ENCODE measurements at regions not wholly inside any gene's neighbourhood (a gene's known extent, or its start where the extent isn't known, plus 50 kb on each side); places are given as distances from the start of the nearest gene placed in this dataset.
"Not testable (repeated sequence)": the region's sequence is repeated elsewhere in the genome, so short reads cannot be mapped to it uniquely, and the experiment has no call there.

DNA sequence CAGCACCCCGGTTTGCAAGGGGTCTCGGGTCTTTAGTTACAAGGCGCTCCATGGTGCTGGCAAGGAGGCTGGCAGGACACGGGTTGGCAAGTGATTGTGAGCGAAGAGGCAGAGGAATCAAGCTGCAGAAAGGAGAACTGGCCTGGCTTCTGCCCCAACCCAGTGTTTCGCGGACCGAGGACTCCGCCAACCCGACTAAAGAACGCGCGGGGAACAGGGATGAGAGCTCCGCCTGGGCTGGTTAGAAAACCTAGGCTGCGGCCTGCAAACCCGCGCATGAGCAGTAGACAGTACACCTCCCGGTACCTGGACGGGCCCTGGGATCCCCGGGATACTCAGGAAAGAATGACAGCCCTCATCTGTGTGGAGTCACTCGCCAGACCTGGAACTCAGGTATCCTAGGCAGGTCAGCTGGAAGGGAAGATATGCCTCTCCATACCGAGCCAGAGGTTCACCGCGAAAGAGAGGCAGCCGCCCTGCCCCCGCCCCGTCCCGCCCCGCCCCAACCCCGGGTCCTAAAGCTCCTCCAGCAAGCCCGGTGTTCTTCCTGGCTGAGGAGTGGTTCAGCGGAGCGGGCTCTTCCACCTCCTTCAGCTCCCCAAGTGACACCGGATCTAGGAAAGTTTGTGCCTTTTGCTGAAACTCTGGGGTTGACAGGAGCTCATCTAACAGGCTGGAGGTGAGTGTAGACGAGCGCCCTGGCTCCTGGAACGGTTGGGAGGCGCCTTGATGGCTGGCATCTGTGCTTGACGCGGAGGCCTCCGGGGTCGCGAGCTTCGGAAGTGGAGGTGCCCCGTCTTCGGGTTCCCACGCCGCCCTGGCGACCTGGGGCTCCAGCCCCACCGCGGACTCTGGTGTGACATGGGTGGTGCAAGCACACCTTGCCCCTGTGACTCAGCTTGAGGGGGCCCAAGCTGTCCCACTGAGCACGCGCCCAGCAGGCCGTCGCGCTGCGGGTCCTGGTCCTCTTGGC lies 1847.3 kb upstream of the DEFB115 start:
- Mint-ChIP-seq H3K27ac (ENCODE audit: unreplicated experiment) (no peak overlapping the region), H3K27me3 (ENCODE audit: low read depth) (no peaks in the 10 kb centered on the region), H3K4me3 (no peak overlapping the region), H3K9me3 (peaks cover 11% of the 10 kb centered on the region), H3K4me1 (no peaks in the 10 kb centered on the region), H3K36me3 (ENCODE audit: low read depth) (peaks cover 10% of the 10 kb centered on the region)
- no peak for DNase-seq (ENCODE audit: low read depth, low spot score)
- TF ChIP-seq, protein P1, sequence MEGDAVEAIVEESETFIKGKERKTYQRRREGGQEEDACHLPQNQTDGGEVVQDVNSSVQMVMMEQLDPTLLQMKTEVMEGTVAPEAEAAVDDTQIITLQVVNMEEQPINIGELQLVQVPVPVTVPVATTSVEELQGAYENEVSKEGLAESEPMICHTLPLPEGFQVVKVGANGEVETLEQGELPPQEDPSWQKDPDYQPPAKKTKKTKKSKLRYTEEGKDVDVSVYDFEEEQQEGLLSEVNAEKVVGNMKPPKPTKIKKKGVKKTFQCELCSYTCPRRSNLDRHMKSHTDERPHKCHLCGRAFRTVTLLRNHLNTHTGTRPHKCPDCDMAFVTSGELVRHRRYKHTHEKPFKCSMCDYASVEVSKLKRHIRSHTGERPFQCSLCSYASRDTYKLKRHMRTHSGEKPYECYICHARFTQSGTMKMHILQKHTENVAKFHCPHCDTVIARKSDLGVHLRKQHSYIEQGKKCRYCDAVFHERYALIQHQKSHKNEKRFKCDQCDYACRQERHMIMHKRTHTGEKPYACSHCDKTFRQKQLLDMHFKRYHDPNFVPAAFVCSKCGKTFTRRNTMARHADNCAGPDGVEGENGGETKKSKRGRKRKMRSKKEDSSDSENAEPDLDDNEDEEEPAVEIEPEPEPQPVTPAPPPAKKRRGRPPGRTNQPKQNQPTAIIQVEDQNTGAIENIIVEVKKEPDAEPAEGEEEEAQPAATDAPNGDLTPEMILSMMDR (conservative IDR thresholded peaks at IDR 0.05): no peak

DNA sequence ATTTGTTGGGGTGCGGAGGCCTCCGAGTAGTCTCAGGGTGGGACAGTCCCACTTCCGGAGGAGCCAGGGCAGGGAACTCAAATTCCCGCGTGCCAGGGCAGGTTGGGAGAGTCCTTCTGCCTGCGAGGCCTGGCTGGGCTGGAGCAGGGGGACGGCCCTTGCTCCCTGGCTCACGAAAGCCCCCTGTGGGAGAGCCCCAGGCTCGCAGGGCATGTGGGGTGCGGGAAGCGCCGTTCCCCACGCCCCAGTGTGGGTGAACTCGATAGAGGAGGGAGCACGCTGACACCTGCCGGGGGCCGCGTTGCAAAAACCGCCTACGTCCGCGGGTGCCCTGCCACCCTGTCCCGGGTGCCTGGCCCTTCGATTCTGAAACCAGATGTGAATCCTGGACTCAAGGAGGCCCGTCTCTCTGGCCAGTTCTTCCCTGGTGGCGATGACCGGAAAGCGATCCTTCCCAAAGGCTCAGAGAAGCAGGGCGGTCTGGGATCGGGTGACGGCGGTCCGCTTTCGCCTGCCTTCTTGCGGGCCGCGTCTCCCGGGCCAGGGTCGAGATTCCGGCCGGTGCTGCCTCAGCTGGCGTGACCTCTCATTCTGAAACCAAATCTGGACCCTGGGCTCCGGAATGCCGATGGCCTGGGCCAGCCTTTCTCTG lies 1846.5 kb upstream of the DEFB115 start:
- Mint-ChIP-seq H3K27me3 (ENCODE audit: low read depth) (no peaks in the 10 kb centered on the region), H3K27ac (ENCODE audit: unreplicated experiment) (no peak overlapping the region), H3K9me3 (peaks cover 11% of the 10 kb centered on the region), H3K36me3 (ENCODE audit: low read depth) (peaks cover 10% of the 10 kb centered on the region), H3K4me3 (no peak overlapping the region), H3K4me1 (no peaks in the 10 kb centered on the region)
- TF ChIP-seq, protein P1 (conservative IDR thresholded peaks at IDR 0.05): no peak
- DNase-seq (ENCODE audit: low read depth, low spot score): no peak

DNA sequence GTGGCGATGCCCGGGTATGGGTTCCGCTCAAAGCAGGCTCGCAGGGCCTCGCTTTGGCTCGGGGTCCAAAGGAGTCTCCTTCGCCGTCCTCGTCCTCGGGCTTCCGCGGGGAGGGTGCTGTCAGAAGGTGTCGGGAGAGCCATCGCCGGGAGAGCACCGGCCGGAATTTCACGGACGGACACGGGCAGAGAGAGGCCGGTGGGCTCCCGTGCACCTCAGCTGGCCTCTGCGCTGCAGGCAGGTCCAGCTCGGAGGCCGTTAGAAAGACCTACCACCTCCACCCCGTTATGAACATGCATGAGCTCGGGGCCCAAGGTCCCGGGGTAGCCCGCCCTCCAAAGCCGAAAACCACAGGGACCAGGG lies 1846.0 kb upstream of the DEFB115 start:
- not testable (repeated sequence) for H3K4me1 Mint-ChIP-seq; H3K27me3 Mint-ChIP-seq (ENCODE audit: low read depth); DNase-seq (ENCODE audit: low read depth, low spot score); H3K4me3 Mint-ChIP-seq; H3K27ac Mint-ChIP-seq (ENCODE audit: unreplicated experiment)
- peaks cover 13% of the 10 kb centered on the region for H3K36me3 Mint-ChIP-seq (ENCODE audit: low read depth)
- peaks cover 13% of the 10 kb centered on the region for H3K9me3 Mint-ChIP-seq

DNA sequence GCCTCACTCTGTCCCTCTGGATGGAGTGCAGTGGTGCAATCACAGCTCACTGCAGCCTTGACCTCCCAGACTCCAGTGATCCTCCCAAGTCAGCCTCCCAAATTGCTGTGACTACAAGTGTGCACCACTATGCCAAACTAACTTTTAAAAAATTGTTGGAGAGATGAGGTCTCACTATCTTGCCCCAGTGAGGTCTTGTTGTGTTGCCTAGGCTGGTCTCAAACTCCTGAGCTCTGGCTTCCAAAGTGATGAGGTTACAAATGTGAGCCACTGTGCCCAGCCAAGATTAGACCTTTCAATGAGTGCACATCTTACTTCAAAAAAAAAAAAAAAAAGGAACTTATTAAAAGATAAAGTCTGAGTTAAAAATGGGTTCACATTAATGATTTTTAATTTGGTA lies 1838.1 kb upstream of the DEFB115 start:
- Mint-ChIP-seq H3K36me3 (ENCODE audit: low read depth) (peaks cover 4% of the 10 kb centered on the region), H3K4me3 (no peak overlapping the region), H3K27ac (ENCODE audit: unreplicated experiment) (no peak overlapping the region), H3K27me3 (ENCODE audit: low read depth) (no peaks in the 10 kb centered on the region), H3K4me1 (no peaks in the 10 kb centered on the region), H3K9me3 (peaks cover 3% of the 10 kb centered on the region)
- TF ChIP-seq, protein P1 (conservative IDR thresholded peaks at IDR 0.05): no peak
- DNase-seq (ENCODE audit: low read depth, low spot score): no peak

DNA sequence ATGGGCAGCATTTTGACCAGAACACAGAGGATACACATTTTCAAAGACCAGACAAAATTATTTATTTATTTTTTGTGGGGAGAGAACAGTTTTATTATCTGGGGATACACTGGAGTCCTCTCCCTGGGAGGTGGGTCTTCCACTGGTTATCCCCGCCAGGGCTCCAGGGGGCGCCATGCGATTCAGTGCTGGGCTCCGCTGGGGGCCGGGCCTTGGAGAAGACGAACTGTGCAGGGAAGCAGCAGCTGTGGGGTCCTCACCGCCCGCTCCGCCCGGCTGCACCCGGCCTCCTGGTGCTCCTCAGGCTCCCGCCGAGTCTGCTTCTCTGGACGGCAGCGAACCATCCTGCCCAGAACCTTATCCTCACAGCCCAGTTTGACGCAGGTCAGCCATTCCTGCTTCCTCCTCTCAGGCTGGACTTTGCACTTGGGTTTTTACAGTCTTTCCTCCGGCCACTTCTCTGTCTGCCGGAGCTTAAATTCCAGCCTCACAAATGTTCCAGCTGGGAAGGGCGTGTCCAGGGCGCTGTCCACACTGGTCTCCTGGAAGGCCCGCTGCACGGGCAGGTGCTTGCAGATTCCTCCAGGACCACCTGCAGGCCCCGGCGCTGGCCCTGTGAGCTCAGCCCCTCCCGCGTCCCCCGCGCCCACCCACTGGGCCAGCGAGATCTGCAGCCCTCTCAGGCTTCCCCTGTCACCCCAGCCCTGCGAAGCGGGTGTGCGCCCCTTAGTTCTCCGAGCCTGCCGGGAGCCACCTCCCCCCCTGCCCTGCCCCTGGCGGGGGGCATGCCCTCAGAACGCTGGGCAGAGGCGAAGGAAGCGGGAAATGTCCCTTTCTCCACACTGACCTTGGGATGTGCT lies 1830.0 kb upstream of the DEFB115 start:
- no peaks in the 10 kb centered on the region for H3K4me1 Mint-ChIP-seq
- DNase-seq (ENCODE audit: low read depth, low spot score): no peak
- H3K36me3 Mint-ChIP-seq (ENCODE audit: low read depth): no peaks in the 10 kb centered on the region
- H3K9me3 Mint-ChIP-seq: no peaks in the 10 kb centered on the region
- H3K4me3 Mint-ChIP-seq: no peak overlapping the region
- TF ChIP-seq, protein P1 (conservative IDR thresholded peaks at IDR 0.05): no peak
- no peak overlapping the region for H3K27ac Mint-ChIP-seq (ENCODE audit: unreplicated experiment)
- H3K27me3 Mint-ChIP-seq (ENCODE audit: low read depth): no peaks in the 10 kb centered on the region

Measured in neural crest cell (in vitro differentiated cells).